Renal pelvis (tissue), 1 donor: ENCODE measurements at regions not wholly inside any gene's neighbourhood (a gene's known extent, or its start where the extent isn't known, plus 50 kb on each side); places are given as distances from the start of the nearest gene placed in this dataset.
A peak's percentile ranks its signal among the peaks of the same experiment; 100 is the strongest.

Source experiments
- DNase-seq: peaks from one replicate; pipeline ENCODE4 v3.0.0-alpha.2; 2013

GRCh38 chr17:52388941-52389340 is 230.4 kb upstream of the CA10 start:
- no peak for DNase-seq

DNA sequence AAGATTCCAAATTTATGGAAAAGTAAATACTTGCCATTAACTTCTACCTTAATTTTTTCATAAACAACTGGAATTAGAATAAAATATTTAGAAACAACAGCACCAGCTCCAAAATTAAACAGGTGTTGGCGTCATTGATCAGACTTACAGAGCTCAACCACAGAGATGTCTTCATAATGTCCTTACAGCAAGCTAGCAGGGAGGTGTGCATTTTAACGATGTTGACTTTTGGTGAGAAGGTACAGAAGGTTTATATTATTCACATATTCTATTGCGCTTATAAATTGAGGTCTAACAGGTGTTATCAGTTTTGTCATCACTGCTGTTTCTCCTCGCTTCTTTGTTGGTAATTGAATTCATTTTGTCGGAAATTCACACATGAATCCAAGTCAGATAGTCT is 226.2 kb upstream of the CA10 start:
- no peak for DNase-seq

GRCh38 chr17:52383493-52384100 is 225.1 kb upstream of the CA10 start:
- peak; percentile 54 for DNase-seq

DNA sequence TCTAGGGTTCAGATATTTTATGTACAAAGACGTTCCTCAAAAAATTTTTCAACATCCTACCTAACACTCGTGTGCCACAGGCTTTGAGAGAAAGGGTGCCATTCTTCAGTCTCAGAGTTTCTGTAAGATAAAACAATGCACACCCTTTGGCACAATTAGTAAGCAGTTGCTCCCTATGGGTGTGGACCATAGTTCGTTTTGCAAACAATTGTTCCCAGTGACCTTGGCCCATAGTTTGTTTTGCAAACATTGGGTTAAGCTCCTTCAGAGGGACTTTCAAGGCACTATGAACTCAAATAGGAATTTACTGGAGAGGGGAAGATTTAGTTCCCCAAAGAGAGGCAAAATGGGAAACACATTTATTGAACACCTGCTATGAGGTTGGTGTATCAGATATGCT is 220.3 kb upstream of the CA10 start:
- no peak for DNase-seq

GRCh38 chr17:52376137-52376536 is 217.6 kb upstream of the CA10 start:
- no peak for DNase-seq

GRCh38 chr17:52368886-52369285 is 210.4 kb upstream of the CA10 start:
- no peak for DNase-seq

- no peak for DNase-seq
Observed at GRCh38 chr17:52357854-52358253, 199.3 kb upstream of the CA10 start.

DNA sequence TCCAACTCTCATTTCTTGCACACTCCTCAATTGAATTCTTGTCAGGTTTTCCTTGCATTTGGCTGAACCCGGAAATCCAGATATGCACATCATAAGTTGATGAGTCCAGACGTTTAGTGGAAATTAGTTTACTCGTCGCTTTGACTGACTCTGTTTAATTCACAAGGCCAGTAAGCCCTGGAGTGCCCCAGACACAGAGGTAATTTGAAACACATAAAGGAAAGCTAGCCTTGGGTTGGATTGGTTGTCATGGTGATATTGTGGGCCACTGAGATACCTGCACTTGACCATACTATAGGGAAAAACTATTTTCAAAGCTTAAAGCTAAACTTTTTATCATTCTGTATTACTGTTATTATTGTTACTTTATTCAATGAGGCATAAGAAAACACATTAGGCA is 178.3 kb upstream of the CA10 start:
- no peak for DNase-seq

DNA sequence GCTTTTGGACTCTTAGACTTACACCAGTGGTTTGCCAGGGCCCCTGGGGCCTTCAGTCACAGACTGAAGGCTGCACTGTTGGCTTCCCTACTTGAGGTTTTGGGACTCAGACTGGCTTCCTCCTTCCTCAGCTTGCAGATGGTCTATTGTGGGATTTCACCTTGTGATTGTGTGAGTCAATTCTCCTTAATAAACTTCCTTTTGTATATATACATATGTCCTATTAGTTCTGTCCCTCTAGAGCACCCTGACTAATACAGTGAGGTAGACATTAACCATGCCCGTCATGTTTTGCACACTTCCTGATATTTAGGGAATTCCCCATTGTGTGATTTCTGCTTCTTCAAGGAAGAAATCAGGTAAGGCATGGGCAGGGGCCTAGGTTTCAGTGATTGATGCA is 147.8 kb upstream of the CA10 start:
- no peak for DNase-seq

GRCh38 chr17:52298881-52299280 is 140.4 kb upstream of the CA10 start:
- DNase-seq, result no peak

DNA sequence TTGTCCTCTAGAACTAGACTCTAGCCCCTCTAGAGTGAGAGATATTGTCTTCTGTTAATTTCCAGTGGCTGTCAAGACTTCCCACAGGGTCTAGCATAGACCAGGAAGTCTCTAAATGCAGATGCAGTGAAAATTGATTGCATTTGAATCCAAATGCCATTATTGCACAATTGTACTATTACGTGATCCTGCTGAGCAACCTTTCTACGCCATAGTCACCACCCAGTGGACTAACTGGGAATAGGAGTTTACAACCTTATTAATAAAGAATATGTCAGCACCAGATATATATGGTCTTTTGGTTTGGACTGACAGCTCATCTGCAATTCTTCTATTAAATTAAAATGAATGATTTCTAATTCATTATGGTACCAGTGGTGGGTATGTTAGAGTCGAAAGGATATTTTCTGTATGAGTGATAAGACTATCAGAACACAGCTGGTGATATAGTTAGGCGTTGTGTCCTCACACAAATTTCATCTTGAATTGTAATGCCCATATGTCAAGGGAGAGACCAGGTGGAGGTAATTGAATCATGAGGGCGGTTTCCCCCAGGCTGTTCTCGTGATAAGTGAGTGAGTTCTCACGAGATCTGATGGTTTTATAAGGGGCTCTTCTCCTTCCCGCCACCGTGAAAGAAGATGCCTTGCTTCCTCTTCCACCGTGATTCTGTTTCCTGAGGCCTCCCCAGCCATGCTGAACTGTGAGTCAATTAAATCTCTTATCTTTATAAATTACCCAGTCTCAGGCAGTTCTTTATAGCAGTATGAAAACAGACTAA is 138.9 kb upstream of the CA10 start:
- no peak for DNase-seq

DNA sequence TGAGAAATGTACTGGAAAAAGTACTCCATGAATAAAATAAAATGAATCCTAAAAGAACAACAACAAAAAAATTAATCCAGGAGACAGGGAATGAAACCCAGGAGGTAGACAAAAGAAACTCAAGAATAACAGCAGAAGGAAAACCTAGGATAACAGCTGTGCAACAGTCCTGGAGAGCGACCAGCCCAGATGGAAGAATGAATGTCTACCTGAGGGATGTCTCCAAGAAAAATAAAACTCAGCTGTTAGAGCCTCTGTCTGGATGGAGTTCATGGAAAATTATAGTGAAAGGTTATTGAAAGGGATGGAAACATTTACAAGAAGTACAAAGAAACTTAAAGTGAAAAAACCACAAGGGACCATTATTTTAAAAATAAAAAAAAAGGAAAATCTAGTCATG is 135.8 kb upstream of the CA10 start:
- DNase-seq, result no peak

DNA sequence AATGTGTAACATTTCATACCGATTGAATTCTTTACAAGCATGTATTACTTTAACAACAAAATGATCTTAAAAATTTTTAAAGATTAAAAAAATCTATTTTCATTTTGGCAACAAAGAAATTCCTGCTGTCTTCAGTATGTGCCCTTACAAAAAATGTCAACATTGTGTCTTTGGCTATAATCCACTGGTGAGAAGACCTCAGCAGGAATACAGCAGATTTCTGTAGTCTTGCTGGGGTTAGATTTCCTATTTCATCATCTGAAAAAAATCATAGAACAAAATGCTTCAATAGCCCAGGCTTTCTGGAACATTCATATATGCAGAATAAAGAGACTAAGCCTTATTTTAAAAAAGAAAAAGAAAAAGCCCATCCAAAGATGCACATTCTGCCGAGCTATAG is 129.1 kb upstream of the CA10 start:
- DNase-seq, result no peak

- no peak for DNase-seq
Observed at GRCh38 chr17:52283872-52284271, 125.4 kb upstream of the CA10 start.

DNA sequence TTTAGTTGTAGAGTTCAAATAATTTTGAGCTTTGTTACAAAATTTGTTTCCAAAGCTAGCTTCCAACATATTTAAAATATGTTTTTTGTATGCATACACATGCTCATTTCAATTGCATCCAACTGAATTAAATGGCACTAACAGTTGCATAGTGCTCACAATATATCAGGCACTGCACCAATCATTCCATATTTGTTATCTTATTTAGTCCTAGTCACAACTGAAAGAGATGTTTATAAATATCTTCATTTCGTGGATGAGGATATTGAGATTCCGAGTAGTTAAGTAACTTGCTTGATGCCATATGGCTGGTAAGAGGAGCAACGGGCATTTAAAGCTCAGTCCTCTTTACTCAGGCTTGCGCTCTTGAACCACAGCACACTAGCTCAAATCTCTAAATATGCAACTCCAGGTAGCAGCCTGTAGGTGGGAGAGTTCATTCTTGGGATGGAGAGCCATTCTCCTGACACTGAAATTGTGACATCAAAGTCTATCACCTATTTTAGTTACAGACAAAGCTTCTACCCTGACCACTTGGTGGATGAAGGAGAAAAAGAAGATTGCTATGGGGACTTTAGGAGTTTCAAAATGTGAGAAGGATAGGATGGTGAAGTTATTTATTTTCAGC is 118.0 kb upstream of the CA10 start:
- no peak for DNase-seq

DNA sequence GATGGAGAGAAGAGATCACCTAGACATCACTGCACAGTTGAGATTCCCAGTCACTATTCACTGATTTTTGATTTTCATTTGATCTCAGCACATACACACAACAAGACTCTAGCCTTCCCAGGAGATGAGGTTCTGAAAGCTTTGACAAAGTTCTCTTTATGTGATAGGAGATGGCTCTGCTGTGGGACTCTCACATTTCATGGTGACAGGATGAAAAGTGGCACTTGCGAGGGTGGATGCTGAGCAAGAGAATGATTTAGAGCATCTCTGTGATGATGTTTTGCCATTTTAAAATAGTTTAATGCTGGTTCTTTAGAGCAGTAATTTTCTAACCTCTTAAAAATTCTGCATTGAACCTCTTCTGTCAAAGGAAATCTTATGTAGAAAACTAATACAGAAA is 113.3 kb upstream of the CA10 start:
- no peak for DNase-seq

DNA sequence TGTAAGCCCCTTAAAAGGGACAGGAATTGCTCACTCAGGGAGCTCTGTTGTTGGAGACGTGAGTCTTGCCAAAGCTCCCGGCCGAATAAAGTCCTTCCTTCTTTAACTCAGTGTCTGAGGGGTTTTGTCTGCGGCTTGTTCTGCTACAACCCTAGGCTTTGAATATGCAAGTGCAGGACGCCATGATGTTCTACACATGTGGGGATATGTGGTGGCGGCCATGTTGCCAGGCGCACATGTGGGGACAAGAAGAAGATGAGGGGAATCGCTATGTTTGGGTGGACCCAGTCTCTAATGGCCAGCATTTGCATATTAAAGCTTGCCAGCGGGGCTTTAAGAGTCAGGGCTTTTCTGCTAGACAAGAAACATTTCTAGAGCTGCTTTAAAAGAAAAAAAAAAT is 96.8 kb upstream of the CA10 start:
- DNase-seq, result no peak

DNA sequence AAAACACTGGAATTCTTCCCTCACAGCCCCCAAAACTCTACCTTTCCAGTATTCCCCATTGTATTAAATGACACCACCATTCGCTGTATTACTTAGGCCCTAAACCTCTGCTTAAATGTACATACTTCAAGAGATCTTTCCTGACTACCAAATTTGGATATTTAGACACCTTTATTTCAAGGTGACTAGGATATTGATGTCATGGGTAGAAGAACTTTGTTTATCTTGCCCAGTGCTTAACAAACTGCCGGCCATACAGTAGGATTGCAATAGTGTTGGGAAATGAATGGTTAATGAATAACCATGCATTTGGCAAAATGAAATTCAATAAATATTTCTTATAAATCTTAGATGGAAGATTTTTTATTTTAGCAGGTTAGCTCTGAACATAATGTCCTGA is 86.2 kb upstream of the CA10 start:
- no peak for DNase-seq

DNA sequence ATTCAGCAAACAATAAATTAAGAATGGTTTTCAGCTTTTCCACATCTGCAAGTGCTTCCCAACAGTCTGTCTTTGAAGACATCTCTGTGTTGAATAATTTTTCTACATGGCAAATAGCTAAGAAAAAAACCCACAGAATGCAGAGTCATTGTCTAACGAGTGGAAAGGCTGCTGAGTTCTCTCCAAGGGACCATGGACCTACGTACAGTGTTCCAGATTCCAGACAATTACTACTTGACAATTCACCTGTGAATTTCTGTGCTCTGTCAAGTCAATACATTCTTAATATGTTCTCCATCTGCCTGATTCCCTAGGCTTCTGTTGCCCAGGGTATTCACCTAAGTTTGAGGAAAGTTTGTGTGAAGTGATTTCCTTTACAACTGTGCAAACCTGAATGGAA is 83.8 kb upstream of the CA10 start:
- DNase-seq, result no peak

GRCh38 chr17:52237151-52237550 is 78.6 kb upstream of the CA10 start:
- no peak for DNase-seq

- no peak for DNase-seq
Observed at GRCh38 chr17:52235516-52235915, 77.0 kb upstream of the CA10 start.

- DNase-seq, result no peak
Observed at GRCh38 chr17:52233632-52234031, 75.1 kb upstream of the CA10 start.

- no peak for DNase-seq
Observed at GRCh38 chr17:52233176-52233575, 74.7 kb upstream of the CA10 start.

DNA sequence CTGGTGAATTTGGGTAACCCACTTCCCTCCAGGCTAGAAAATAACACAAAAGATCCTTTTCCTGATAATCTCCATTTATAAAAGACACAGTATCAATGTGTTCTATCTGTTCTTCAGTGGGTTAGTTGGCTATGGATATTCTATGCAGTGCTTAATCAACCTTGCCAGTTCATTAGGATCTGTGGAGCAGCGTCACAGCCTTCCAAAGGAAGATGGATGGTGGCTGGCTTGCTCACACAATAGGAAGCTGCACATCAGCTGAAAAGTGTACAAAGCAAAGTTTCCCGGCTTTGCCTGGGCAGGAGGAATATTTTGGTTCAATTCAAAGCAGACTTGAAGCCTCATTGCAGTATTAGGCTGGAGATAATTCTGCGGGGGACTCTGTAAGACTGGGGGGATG is 70.3 kb upstream of the CA10 start:
- DNase-seq, result no peak
